Activated CD4-positive, alpha-beta T cell treated with anti-CD3 and anti-CD28 coated beads, Interleukin-2, amount 50 U/mL, for 16 hours (primary cell): ENCODE measurements at regions not wholly inside any gene's neighbourhood (a gene's known extent, or its start where the extent isn't known, plus 50 kb on each side); places are given as distances from the start of the nearest gene placed in this dataset.

ENCODE experiments used
- DNase-seq: peaks from one replicate; pipeline ENCODE4 v3.0.0-alpha.2; 2020

- no peak for DNase-seq
Measured at GRCh38 chr2:111219285-111219684, 98.6 kb downstream of the BCL2L11 start.

GRCh38 chr2:111219734-111220505 is 99.2 kb downstream of the BCL2L11 start:
- DNase-seq: no peak

- DNase-seq: no peak
Measured at GRCh38 chr2:111220962-111221361, 100.2 kb downstream of the BCL2L11 start.

- no peak for DNase-seq
Measured at GRCh38 chr2:111221701-111222100, 101.0 kb downstream of the BCL2L11 start.

DNA sequence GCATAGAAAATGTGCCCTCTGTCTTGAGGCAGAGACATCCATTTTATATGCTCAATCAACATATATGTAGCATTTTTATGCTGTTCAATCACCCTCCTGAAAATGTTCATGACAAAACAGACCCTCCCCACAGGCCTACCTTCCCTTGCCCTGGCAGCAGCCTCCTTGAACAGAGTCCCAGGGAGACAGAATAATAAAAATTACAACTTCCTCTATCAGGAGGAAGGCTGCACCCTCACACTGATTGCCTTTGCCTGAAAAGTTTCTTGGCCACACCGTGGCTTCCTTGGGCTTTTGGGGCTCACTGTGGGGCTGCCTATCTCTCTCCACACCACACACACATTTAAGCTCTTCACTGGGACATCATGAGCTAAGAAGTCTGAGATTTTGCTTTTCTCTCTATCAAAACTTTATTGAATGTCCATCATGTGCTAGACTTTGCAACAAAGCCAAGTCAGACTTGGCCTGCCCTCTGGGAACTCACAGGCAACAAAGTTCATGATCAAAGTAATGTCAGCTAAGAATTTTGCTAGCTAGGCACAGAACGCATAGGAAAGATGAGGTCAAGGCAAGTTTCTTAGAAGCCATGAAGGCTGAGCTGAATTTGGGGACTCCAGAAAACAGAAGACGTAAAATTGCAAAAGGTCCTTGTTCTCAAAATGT is 101.6 kb downstream of the BCL2L11 start:
- DNase-seq: no peak

GRCh38 chr2:111225856-111226255 is 105.1 kb downstream of the BCL2L11 start:
- DNase-seq: no peak

DNA sequence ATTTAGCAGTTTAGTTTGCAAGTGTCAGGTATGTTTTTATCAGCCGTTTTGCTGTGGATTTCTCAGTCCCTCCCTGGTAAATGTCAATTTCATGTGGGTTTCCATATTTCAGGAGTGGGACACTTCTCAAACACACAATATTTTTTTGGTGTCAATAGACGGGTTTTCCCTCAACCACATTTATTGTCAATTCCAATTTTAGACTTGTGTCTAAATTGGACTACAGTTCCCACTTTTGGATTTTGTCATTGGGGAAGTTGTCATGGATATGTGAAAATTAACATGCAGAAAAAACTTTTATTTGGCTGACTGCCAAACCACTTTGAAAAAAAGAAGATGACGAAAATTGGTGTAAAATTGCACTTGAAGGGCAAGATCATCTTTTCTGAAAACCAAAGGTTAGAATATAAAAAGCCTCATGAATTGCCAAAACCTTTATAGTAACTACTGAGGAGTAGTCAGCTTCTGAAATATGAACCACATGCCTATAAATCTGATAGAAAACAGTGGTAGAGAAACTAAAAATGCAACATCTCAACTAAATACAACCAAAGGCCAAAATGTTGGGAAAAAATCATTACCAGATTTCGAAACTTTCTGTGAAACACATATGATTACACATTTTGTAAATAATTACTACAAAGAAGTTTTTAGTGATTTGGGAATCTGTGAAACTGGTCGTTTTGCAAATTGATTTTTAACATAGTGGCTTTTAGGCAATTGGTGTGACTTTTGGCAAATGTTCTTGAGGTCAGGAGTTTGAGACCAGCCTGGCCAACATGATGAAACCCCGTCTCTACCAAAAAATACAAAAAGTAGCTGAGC is 106.4 kb downstream of the BCL2L11 start:
- no peak for DNase-seq

DNA sequence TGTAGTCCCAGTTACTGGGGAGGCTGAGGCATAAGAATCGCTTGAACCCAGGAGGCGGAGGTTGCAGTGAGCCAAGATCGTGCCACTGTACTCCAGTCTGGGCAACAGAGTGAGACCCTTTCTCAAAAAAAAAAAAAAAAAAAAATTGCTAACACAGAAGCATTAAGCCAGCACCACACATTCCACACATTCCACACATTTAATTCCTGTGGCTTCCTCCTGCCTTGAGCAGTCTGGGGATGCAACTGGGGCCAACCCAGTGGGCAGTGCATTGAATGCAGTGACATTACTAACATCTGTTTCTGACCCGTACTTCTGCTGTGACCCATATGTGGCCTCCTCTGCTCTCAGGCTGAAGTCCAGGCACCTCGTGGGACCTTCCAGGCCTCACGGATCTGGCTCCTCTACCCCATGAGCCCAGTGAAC is 107.0 kb downstream of the BCL2L11 start:
- no peak for DNase-seq

DNA sequence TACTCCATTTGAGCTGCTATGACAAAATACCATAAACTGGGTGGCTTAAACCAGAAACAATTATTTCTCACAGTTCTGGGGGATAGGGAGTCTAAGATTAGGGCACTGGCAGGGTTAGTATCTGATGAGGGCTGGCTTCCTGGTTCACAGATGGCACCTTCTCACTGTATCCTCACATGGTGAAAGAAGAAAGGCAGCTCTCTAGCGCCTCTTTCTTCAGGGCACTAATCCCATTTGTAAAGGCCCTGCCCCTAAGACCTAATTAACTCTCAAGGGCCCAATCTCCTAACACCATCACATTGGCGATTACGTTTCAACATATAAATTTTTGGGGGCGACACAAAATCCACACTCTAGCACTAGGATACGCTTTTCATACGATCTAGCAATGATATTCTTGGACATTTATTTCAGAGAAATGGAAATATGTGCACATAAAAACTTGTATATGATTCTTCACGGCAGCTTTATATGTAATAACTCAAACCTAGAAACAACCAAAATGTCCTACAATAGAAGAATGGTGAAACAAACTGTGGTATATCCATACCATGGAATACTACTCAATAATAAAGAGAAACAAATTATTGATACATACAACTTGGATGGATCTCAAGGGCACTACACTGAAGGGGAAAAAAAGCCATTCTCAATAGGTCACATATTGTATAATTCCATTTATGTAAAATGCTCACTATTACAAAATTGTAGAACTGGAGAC is 111.0 kb downstream of the BCL2L11 start:
- DNase-seq: no peak

- no peak for DNase-seq
Measured at GRCh38 chr2:111235192-111236015, 114.7 kb downstream of the BCL2L11 start.

GRCh38 chr2:111236025-111236424 is 115.3 kb downstream of the BCL2L11 start:
- no peak for DNase-seq

DNA sequence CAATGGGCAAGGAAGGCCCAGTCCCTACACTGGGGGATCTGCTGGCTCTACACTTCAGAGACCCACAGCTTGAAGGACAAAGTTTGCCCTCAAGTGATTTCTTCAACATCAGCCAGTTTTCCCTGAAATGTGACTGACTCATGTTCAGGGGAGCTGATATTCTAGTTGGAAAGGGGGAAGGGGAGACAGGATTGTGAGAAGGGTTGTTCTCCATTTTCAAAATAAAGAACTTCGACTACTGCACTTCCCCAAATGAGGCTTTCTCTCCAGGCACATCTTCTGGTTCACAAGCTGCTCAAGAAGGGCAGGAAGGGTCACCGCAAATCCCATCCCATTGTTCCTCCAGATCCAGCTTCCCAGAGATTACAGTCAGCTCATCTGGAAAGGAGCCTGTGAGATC is 117.6 kb downstream of the BCL2L11 start:
- no peak for DNase-seq

- peak; percentile 8 for DNase-seq
Measured at GRCh38 chr2:111239107-111239506, 118.4 kb downstream of the BCL2L11 start.

GRCh38 chr2:111239581-111240249 is 119.0 kb downstream of the BCL2L11 start:
- no peak for DNase-seq

DNA sequence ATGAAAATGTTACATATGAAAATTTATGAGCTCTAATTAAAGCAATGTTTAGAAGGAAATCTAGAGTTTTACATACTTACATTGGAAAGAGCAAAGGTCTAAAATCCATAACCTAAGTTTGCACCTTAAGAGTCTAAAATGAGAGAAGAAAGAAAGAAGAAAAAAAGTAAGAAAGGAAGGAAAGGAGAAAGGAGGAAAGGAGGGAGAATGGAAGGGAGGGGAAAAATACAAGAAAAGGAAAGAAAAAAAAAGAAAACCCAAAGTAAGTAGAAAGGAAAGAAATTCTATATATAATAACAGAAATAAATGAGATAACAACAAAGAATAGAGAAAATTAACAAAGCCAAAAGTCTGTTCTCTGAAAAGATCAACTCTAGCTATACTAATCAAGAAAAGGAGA is 122.6 kb downstream of the BCL2L11 start:
- no peak for DNase-seq

- no peak for DNase-seq
Measured at GRCh38 chr2:111244864-111245263, 124.2 kb downstream of the BCL2L11 start.

DNA sequence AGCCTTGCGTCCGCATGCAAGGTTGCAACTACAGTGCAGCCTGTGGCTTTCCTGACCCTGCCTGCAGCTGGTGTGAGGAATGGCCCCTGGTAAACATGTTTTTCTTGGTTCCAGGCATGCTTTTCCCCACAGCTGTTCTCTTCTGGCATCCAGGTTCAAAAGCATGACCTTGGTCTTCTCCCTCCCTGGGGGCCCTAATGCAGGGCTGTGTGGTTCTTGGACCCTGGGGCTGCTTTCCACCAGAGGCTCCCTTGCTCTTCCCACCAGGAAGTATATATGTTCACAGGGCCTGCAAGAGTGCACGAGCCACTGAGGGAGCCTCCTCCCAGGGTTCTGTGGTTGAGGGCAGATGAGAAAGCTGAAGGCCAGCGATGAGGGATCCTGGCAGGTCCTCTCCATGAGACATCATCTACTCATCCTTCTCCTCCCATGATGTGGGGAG is 125.9 kb downstream of the BCL2L11 start:
- no peak for DNase-seq

DNA sequence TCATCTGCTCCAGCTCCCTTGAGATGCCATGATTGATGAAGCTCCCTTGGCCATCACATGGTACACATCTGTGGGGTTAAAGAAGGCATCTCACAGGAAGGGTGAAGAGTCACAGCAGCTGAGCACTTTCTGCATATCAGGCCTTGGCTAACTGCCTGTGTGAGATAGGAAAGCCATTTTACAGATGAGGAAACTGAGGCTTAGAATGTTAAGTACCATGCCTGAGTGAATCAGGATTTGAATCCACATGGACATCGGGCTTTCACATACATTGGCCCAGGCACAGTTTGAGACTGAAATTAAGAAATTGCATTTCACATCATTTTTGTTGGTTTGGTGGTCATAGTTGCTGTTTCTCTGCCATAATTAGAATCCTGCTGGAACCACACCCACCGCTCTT is 126.8 kb downstream of the BCL2L11 start:
- DNase-seq: no peak

DNA sequence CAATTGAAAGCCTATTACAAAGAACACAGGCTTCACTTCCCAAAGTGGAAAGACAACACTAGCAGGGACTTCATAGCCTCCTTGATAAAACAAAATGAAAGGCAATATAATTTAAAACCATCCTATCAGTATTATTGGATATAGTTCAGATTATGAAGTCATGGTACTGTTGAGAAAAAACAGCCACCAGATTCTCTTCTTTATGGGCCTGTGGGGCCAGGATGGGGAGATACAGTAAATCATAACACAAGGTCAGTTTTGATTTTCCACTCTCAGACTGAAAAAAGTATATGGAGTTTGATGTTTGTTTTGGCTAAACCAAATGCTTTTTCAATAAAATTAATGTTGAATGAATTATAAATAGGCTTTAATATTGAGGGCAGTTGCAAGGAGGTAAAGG is 129.1 kb downstream of the BCL2L11 start:
- no peak for DNase-seq

GRCh38 chr2:111250448-111251030 is 129.8 kb downstream of the BCL2L11 start:
- DNase-seq: no peak

- DNase-seq: no peak
Measured at GRCh38 chr2:111251711-111252110, 131.0 kb downstream of the BCL2L11 start.
